Esophagus squamous epithelium (tissue), 5 donors: ENCODE measurements at regions not wholly inside any gene's neighbourhood (a gene's known extent, or its start where the extent isn't known, plus 50 kb on each side); places are given as distances from the start of the nearest gene placed in this dataset.

ENCODE experiments used
- DNase-seq: peaks from one replicate; lab custom pipeline; 2025; lab: John Stamatoyannopoulos, UW
- H3K27ac ChIP-seq, 4 donors: fragments of 200-600 bp; sonication (generic); one replicate each; pipeline ENCODE4 v1.5.1; 2016 to 2019; ENCODE audit warnings: mild to moderate bottlenecking in 1 of 4
- H3K27me3 ChIP-seq, 4 donors: fragments of 200-600 bp; sonication (generic); 1 replicate in 3 of 4; 2 replicates in 1 of 4; pipeline versions ENCODE4 v1.5.1 to v1.6.0; 2017 to 2021; ENCODE audit warnings: antibody characterized with exemption in 1 of 4
- H3K36me3 ChIP-seq, 3 donors: fragments of 200-600 bp; sonication (generic); one replicate each; pipeline ENCODE4 v1.5.1; 2016 to 2019
- H3K4me1 ChIP-seq, 3 donors: fragments of 200-600 bp; sonication (generic); one replicate each; pipeline ENCODE4 v1.5.1; 2017 to 2019
- H3K4me3 ChIP-seq, 4 donors: fragments of 200-600 bp; sonication (generic); 1 replicate in 3 of 4; 2 replicates in 1 of 4; pipeline ENCODE4 v1.5.1; 2016 to 2019; ENCODE audit warnings: mild to moderate bottlenecking in 2 of 4, moderate library complexity in 1 of 4
- H3K9me3 ChIP-seq, 3 donors: fragments of 200-600 bp; sonication (generic); one replicate each; pipeline ENCODE4 v1.5.1; 2016 to 2019
- POLR2A ChIP-seq, 4 donors: fragments of 450-650 bp; IDR thresholded peaks; one replicate each; pipeline ENCODE4 v1.6.1; 2017; ENCODE audit warnings: antibody characterized with exemption in 4 of 4, mild to moderate bottlenecking in 4 of 4, moderate library complexity in 3 of 4
- WGBS, 2 donors: methylation state at CpG; one replicate each; pipeline ENCODE4 v1.1.5; 2018; 5-methylcytosine and 5-hydroxymethylcytosine counted together
- intact Hi-C: fragments of 100-400 bp; cut with DNase I; formaldehyde crosslinking; loops from one replicate; pipeline ENCODE4 v1.15.0; 2022
- TF ChIP-seq, protein P1 (sequence below), 6 experiments: fragments of 450-650 bp in 4 of 6; fragments of 200-600 bp in 2 of 6; sonication (generic) in 2 of 6; IDR thresholded peaks; one replicate each; pipeline ENCODE4 v1.5.1; 2016 to 2019; ENCODE audit warnings: antibody characterized with exemption in 6 of 6, mild to moderate bottlenecking in 4 of 6, moderate library complexity in 4 of 6
- donor health status: DM: yes; HTN: yes; CAD: no.

DNA sequence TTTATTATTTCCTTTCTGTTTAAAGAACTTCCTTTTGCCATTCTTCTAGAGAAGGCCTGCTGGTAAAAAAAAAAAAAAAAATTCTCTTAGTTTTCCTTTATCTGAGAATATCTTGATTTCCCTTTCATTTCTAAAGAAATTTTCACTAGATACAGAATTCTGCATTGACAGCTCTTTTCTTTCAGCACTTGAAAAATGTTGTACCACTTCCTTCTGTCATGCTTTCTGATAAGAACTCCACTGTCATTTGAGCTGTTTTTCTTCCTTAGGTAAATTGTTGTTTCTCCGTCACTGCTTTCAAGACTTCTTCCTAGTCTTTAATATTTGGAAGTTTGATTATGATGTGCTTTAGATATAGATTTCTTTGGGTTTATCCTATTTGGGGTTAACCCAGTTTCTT, 113.6 kb upstream of the BTG1 start:
- Histone ChIP-seq H3K27ac (no peak overlapping the region), H3K4me1 (no peaks in the 10 kb centered on the region), H3K36me3 (no peaks in the 10 kb centered on the region), H3K27me3 (no peaks in the 10 kb centered on the region), H3K4me3 (no peak overlapping the region), H3K9me3 (no peaks in the 10 kb centered on the region)
- TF ChIP-seq, protein P1, sequence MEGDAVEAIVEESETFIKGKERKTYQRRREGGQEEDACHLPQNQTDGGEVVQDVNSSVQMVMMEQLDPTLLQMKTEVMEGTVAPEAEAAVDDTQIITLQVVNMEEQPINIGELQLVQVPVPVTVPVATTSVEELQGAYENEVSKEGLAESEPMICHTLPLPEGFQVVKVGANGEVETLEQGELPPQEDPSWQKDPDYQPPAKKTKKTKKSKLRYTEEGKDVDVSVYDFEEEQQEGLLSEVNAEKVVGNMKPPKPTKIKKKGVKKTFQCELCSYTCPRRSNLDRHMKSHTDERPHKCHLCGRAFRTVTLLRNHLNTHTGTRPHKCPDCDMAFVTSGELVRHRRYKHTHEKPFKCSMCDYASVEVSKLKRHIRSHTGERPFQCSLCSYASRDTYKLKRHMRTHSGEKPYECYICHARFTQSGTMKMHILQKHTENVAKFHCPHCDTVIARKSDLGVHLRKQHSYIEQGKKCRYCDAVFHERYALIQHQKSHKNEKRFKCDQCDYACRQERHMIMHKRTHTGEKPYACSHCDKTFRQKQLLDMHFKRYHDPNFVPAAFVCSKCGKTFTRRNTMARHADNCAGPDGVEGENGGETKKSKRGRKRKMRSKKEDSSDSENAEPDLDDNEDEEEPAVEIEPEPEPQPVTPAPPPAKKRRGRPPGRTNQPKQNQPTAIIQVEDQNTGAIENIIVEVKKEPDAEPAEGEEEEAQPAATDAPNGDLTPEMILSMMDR (IDR thresholded peaks at IDR 0.05) = no peak
- no peak for TF ChIP-seq POLR2A (IDR thresholded peaks at IDR 0.05)
- DNase-seq = no peak
- intact Hi-C loops = no loop called here
- WGBS, 2 donors = 89 to 95% methylated on average over 1 of the region's 1 CpG

DNA sequence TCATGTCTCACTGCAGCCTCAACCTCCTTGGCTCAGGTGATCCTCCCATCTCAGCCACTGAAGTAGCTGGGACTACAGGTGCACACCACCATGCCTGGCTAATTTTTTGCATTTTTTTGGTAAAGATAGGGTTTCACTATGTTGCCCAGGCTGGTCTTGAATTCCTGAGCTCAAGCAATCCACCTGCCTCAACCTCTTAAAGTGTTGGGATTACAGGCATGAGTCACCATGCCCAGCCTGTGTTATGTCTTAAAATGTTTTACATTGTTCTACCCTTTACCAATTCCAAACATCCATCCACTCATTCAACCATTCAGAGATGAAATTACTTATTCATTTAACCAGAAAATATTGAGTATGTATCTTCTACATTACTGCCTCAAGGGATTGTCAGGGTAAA, 111.6 kb upstream of the BTG1 start:
- Histone ChIP-seq H3K9me3 (no peaks in the 10 kb centered on the region), H3K36me3 (no peaks in the 10 kb centered on the region), H3K4me1 (no peaks in the 10 kb centered on the region), H3K4me3 (no peak overlapping the region), H3K27ac (no peak overlapping the region), H3K27me3 (no peaks in the 10 kb centered on the region)
- TF ChIP-seq, protein P1 (IDR thresholded peaks at IDR 0.05) = no peak
- no peak for TF ChIP-seq POLR2A (IDR thresholded peaks at IDR 0.05)
- no peak for DNase-seq
- intact Hi-C loops = no loop called here

DNA sequence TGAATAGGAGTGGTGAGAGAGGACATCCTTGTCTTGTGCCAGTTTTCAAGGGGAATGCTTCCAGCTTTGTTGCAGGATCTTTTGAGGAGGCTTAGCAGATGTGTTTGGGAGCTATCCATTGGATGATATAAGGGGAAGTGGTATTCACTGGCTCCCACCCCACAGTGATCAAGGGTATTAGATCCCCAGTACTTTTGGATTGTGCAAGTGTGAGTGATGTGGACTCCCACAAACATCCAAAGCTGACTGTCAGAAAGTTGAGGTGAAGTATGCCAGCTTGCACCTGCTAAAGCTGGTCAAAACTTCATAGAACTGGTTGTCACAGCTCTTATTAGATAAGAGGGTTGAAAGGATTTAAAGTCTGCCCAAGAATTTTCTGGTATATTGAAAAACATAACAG, 110.1 kb upstream of the BTG1 start:
- Histone ChIP-seq H3K4me3 (no peak overlapping the region), H3K9me3 (no peaks in the 10 kb centered on the region), H3K27me3 (no peaks in the 10 kb centered on the region), H3K4me1 (no peaks in the 10 kb centered on the region), H3K36me3 (no peaks in the 10 kb centered on the region), H3K27ac (no peak overlapping the region)
- TF ChIP-seq, protein P1 (IDR thresholded peaks at IDR 0.05) = no peak
- no peak for DNase-seq
- intact Hi-C loops = no loop called here

DNA sequence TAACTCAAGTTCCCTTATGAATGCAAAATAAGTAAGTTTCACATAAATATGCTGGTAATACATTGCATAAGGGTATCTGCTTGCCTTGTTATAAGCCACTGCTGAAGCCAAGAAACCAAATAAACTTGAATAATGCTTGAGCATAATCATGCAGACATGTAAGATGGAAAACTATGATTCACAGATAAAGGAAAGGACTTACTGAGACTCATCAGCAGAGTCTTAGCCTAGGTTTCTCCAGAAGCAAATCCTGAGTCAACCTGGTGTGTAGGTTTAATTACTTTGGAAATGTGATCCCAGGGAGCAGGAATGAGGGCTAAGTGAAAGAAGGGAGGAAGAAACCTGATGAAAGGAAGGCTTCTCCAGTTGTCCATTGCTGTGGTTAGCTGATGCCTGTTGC, 107.7 kb upstream of the BTG1 start:
- Histone ChIP-seq H3K27me3 (no peaks in the 10 kb centered on the region), H3K36me3 (no peaks in the 10 kb centered on the region), H3K4me3 (no peak overlapping the region), H3K27ac (no peak overlapping the region), H3K4me1 (peaks cover 0 to 7% (median 0%) of the 10 kb centered on the region in 3 donors), H3K9me3 (no peaks in the 10 kb centered on the region)
- intact Hi-C loops = no loop called here
- no peak for DNase-seq
- TF ChIP-seq, protein P1 (IDR thresholded peaks at IDR 0.05) = no peak
- no peak for TF ChIP-seq POLR2A (IDR thresholded peaks at IDR 0.05)

DNA sequence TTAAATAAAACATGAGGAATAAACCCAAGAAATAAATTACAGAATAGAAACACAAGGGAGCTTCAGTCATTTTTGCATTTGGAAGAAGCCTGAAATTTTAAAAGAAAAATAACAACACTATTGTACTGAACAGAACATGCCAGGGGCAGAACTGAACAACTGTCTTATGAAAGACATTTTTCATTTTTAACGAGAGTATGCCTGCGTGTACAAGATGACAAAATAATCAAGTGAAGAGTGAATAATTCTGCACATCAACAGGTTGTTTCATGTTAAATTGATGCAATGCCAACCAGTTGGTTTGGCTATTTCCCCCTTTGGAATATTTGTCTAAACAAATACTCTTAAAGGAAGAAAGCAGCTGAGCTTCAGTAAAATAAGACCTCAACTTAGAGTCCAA, 103.3 kb upstream of the BTG1 start:
- H3K9me3 ChIP-seq = no peaks in the 10 kb centered on the region
- DNase-seq = no peak
- intact Hi-C loops = no loop called here
- peaks cover 0 to 20% (median 0%) of the 10 kb centered on the region in 3 donors for H3K4me1 ChIP-seq
- no peaks in the 10 kb centered on the region for H3K36me3 ChIP-seq
- no peak overlapping the region for H3K4me3 ChIP-seq
- WGBS, 2 donors = 41 to 45% methylated on average over 2 of the region's 2 CpGs
- peak overlapping the region in 1 of 4 donors; percentile 5 for H3K27ac ChIP-seq
- H3K27me3 ChIP-seq = no peaks in the 10 kb centered on the region
- TF ChIP-seq POLR2A (IDR thresholded peaks at IDR 0.05) = no peak
- TF ChIP-seq, protein P1 (IDR thresholded peaks at IDR 0.05) = no peak
